Tibial artery (tissue), 4 donors: ENCODE measurements at regions not wholly inside any gene's neighbourhood (a gene's known extent, or its start where the extent isn't known, plus 50 kb on each side); places are given as distances from the start of the nearest gene placed in this dataset.

Source experiments
- DNase-seq, 2 donors: peaks; one replicate each; pipeline ENCODE4 v3.0.0-alpha.2; 2019
- H3K27ac ChIP-seq, 2 donors: fragments of 200-600 bp; sonication (generic) in 1 of 2; 1 replicate in 1 of 2; 2 replicates in 1 of 2; pipeline ENCODE4 v1.5.1; 2018 to 2019; ENCODE audit warnings: mild to moderate bottlenecking in 1 of 2
- H3K27me3 ChIP-seq, 2 donors: fragments of 200-600 bp; sonication (generic) in 1 of 2; one replicate each; pipeline versions ENCODE4 v1.5.1 to v1.6.0; 2016 to 2019
- H3K36me3 ChIP-seq, 3 donors: fragments of 200-600 bp; sonication (generic) in 2 of 3; one replicate each; pipeline ENCODE4 v1.5.1; 2016 to 2019; ENCODE audit warnings: mild to moderate bottlenecking in 2 of 3
- H3K4me1 ChIP-seq, 4 donors: fragments of 200-600 bp; sonication (generic) in 2 of 4; 1 replicate in 3 of 4; 2 replicates in 1 of 4; pipeline ENCODE4 v1.5.1; 2016 to 2019
- H3K4me3 ChIP-seq, 2 donors: fragments of 200-600 bp; sonication (generic) in 1 of 2; 1 replicate in 1 of 2; 2 replicates in 1 of 2; pipeline ENCODE4 v1.5.1; 2018 to 2019; ENCODE audit warnings: mild to moderate bottlenecking in 2 of 2
- H3K9me3 ChIP-seq, 3 donors: fragments of 200-600 bp; sonication (generic) in 1 of 3; one replicate each; pipeline ENCODE4 v1.5.1; 2016 to 2019
- intact Hi-C: fragments of 100-400 bp; cut with DNase I; formaldehyde crosslinking; loops from one replicate; pipeline ENCODE4 v1.15.0; 2023; ENCODE audit warnings: low total_unique reads
- TF ChIP-seq, protein P1 (sequence below), 2 experiments: fragments of 200-600 bp in 1 of 2; fragments of 450-650 bp in 1 of 2; IDR thresholded peaks; one replicate each; pipeline ENCODE4 v1.5.1; 2017 to 2019; ENCODE audit warnings: antibody characterized with exemption in 2 of 2, mild to moderate bottlenecking in 1 of 2, moderate library complexity in 1 of 2

DNA sequence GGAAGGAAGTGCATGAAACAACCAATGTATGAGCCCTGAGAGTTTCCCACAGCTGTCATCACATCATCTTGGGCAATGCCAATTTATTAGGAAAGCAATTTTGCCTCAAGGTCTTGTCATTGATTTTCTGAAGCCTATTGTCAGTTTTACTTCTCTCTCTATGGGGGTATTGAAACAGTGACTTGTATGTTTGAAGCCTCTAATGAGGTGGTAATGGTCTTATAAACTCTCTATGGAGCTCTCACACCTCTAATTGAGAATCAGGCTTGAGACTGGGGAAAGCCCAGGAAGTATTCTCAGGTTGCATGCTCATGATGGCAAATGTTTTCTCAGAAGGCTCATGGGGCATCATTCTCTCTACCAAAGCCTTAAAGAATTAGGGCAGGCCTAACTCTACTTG is 308.2 kb upstream of the EMCN start:
- Histone ChIP-seq H3K36me3 (no peaks in the 10 kb centered on the region), H3K27ac (no peak overlapping the region), H3K4me1 (peaks cover 0 to 21% (median 9%) of the 10 kb centered on the region in 4 donors), H3K9me3 (no peaks in the 10 kb centered on the region), H3K4me3 (no peak overlapping the region), H3K27me3 (no peaks in the 10 kb centered on the region)
- no peak for DNase-seq
- TF ChIP-seq, protein P1, sequence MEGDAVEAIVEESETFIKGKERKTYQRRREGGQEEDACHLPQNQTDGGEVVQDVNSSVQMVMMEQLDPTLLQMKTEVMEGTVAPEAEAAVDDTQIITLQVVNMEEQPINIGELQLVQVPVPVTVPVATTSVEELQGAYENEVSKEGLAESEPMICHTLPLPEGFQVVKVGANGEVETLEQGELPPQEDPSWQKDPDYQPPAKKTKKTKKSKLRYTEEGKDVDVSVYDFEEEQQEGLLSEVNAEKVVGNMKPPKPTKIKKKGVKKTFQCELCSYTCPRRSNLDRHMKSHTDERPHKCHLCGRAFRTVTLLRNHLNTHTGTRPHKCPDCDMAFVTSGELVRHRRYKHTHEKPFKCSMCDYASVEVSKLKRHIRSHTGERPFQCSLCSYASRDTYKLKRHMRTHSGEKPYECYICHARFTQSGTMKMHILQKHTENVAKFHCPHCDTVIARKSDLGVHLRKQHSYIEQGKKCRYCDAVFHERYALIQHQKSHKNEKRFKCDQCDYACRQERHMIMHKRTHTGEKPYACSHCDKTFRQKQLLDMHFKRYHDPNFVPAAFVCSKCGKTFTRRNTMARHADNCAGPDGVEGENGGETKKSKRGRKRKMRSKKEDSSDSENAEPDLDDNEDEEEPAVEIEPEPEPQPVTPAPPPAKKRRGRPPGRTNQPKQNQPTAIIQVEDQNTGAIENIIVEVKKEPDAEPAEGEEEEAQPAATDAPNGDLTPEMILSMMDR (IDR thresholded peaks at IDR 0.05): no peak
- intact Hi-C loops: no loop called here

DNA sequence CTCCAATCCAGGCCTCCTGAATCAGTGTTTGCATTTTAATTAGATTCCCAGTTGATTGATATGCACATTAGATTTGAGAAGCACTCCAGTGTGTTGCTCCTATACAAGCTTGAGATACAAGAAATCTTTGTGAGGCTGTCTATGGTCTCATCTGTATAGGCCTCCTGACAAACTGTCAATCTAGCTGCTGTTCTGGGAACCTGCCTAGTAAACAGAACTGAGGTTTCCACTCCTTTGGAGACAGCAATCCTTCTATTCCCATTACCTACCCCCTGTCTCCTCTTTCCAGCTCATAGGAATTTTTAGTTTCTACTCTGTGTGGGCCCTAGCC is 306.1 kb upstream of the EMCN start:
- Histone ChIP-seq H3K9me3 (no peaks in the 10 kb centered on the region), H3K27ac (no peak overlapping the region)
- intact Hi-C loops: no loop called here

DNA sequence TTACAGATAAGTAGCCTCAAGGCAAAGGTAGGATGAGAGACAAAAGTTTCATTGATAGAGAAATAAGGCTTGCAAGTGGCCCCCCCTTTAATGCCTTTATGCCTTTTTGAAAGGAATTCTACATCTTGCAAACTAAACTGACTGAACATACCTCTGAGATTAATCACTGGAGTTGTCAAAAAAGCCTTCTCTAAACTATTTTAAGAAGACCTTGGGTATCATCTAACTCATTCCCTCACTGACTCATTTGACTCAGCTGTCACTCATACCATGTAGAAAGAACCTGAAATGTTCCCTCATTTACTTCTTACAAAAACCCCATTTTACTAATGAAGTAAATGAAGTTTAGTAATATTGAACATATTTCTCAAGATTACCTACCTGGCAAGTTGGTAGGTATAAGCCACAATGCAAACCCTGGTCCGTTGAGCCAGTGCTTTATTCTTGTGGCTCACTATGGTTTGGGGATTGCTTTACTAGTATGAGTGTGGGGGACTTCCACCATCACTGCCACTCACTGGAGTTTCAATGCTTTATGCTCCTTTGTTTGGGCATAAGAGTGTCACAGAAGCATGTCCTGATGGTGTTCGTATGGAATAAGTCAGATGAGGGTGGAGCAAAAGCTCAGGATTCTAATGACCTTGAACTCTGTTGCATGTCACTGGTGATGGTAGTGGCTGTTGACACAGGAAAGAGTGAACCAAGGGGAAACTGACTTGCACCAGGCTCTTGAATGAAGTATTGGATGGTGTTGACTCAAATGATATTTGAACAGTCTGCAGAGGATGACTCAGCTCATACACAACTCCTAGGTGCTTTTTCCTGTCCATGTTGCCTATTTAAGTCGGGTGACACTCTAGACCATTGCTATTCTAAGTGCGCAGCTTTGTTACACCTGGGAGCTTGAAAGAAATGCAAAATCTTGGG is 305.5 kb upstream of the EMCN start:
- H3K27me3 ChIP-seq: no peaks in the 10 kb centered on the region
- no peaks in the 10 kb centered on the region for H3K9me3 ChIP-seq
- DNase-seq: no peak
- H3K4me3 ChIP-seq: no peak overlapping the region
- TF ChIP-seq, protein P1 (IDR thresholded peaks at IDR 0.05): no peak
- H3K36me3 ChIP-seq: no peaks in the 10 kb centered on the region
- intact Hi-C loops: no loop called here
- no peak overlapping the region for H3K27ac ChIP-seq
- peaks cover 0 to under 1% (median 0%) of the 10 kb centered on the region in 4 donors for H3K4me1 ChIP-seq

More for the DNA sequence above, 306.1 kb upstream of the EMCN start:
- H3K4me1 ChIP-seq: peaks cover 0 to 7% (median 6%) of the 10 kb centered on the region in 4 donors
- no peaks in the 10 kb centered on the region for H3K27me3 ChIP-seq
- TF ChIP-seq, protein P1 (IDR thresholded peaks at IDR 0.05): no peak
- H3K36me3 ChIP-seq: no peaks in the 10 kb centered on the region
- H3K4me3 ChIP-seq: no peak overlapping the region
- DNase-seq: no peak

DNA sequence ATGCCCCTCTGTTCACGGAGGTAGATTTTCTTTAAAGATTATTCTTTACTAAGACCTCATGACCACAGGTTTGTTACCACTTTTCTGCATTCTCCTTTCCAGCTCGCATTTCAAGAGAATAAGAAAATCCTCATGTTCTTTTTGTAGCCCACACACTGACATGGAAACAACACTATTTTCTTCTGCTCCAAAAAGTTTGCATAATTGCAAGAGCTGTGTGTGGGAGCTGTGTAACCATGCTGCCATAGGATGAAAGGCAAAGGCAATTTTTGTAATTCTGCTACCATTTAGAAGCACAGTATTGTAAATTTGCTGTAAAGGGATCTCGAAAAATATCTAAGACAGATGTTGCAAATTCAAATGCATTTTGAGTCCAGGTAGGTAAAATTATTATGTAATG is 302.4 kb upstream of the EMCN start:
- intact Hi-C loops: no loop called here
- H3K9me3 ChIP-seq: no peaks in the 10 kb centered on the region
- H3K4me1 ChIP-seq: no peaks in the 10 kb centered on the region
- no peak overlapping the region for H3K4me3 ChIP-seq
- DNase-seq: no peak
- H3K27me3 ChIP-seq: no peaks in the 10 kb centered on the region
- TF ChIP-seq, protein P1 (IDR thresholded peaks at IDR 0.05): no peak
- H3K27ac ChIP-seq: no peak overlapping the region
- no peaks in the 10 kb centered on the region for H3K36me3 ChIP-seq

DNA sequence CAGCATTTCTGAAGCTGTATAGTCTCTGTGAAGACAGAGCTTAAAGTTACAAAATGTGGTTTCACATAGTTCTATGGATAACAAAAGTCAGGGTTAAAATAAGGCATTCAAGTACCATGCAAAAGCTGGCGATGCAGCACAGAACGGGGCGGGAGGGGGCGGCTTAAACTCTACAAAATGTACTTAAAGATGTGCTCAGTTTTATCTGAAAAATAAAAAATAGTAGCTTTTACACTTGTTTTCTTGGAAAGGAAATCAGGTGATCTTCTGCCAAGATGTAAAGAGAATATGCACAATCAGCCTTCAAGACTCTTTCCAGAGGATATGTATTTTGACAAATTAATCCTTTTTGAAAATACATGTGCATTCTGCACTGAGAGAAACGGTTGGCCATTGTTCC is 301.7 kb upstream of the EMCN start:
- DNase-seq: no peak
- Histone ChIP-seq H3K27ac (no peak overlapping the region), H3K36me3 (no peaks in the 10 kb centered on the region), H3K4me1 (no peaks in the 10 kb centered on the region), H3K27me3 (no peaks in the 10 kb centered on the region), H3K4me3 (no peak overlapping the region), H3K9me3 (no peaks in the 10 kb centered on the region)
- TF ChIP-seq, protein P1 (IDR thresholded peaks at IDR 0.05): no peak
- intact Hi-C loops: no loop called here
